Iris pigment epithelial cell (primary cell): ENCODE measurements at regions not wholly inside any gene's neighbourhood (a gene's known extent, or its start where the extent isn't known, plus 50 kb on each side); places are given as distances from the start of the nearest gene placed in this dataset.
"Not testable (repeated sequence)": the region's sequence is repeated elsewhere in the genome, so short reads cannot be mapped to it uniquely, and the experiment has no call there.

ENCODE experiments used
- DNase-seq: peaks from one replicate; pipeline ENCODE4 v3.0.0-alpha.2; 2011; ENCODE audit warnings: low read depth

DNA sequence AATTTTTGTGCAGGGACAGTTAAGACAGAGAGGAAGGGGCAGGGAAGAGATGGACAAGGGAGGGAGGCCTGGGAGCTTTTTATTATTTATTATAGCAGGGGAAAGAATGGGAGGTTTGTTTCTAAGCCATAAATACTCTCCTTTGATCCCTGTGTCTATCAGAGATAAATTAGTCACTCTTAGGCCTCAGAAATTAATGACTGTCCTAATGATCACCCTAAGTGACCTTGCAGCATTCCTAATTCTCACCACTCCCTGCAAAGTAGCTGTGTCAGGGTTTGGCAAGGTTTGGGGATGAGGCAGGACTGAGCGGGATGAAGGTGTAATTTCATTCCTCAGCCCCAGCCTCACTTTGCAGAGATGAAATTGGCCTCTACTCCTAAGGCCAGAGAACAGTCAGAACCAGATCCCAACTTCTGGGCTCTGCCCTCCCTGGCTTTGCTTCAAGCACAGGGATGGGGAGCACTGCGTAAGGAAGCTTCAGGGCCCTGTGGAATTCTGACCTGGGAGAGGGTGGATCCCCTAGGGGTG, 95.0 kb downstream of the TMEM17 start:
- DNase-seq: no peak

DNA sequence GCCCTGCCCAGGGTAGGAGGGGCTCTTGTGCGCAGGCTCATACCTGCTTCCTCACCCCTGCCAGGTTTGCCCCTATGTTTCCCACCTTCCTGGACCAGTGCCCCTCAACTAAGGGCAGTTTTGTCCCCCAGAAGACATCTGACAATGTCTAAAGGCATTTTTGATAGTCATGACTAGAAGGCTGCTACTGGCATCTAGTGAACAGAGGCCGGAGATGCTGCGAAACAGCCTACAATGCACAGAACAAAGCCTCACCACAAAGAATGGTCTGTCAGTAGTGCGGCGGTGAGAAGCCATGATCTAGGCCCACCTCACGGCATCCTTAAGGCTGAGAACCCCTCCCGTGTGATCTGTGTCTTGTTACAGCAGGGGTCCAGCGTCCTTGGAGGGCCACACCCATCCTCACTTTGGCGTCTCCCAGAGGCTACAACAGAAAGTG, 96.0 kb downstream of the TMEM17 start:
- no peak for DNase-seq

GRCh38 chr2:62409442-62409841, 96.6 kb downstream of the TMEM17 start:
- peak; percentile 39 for DNase-seq

- DNase-seq: no peak
These were observed 97.7 kb downstream of the TMEM17 start for GRCh38 chr2:62408241-62408677.

- no peak for DNase-seq
These were observed 98.2 kb downstream of the TMEM17 start for GRCh38 chr2:62407838-62408237.

- no peak for DNase-seq
These were observed 98.6 kb downstream of the TMEM17 start for GRCh38 chr2:62407401-62407800.

GRCh38 chr2:62406573-62407043, 99.4 kb downstream of the TMEM17 start:
- no peak for DNase-seq

DNA sequence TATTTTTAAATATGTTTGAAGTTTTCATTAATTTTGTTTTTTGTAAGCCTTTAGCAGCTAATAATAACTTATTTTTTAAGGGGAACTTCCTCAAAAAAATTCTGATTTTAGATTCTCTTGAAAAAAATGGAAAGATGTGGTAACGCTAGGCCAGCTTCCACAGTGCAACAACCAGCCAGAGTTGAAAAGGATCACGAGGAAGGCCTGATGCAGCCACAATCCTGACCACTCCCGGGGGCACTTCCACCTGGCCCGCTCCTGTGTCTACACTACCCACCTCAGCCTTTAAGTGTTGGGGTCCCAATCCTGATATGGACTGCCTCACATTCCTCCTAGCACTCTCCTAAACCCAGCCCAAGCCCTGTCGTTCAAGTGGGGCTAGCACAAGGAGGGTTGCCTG, 101.1 kb downstream of the TMEM17 start:
- no peak for DNase-seq

DNA sequence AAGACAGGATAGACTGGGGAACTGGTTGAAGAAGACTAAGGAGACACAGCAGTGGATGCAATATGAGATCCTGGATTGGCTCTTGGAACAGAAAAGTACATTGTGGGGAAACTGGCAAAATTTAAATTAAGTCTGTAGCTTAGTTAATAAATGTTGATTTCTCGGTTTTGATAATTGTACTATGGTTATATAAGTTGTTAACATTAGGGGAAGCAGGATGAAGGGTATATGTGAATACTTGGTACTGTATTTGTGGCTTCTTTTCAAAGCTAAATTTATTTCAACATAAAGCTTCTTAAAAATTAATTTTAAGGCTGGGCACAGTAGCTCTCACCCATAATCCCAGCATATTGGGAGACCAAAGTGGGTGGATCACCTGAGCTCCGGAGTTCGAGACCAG, 103.8 kb downstream of the TMEM17 start:
- DNase-seq: no peak

DNA sequence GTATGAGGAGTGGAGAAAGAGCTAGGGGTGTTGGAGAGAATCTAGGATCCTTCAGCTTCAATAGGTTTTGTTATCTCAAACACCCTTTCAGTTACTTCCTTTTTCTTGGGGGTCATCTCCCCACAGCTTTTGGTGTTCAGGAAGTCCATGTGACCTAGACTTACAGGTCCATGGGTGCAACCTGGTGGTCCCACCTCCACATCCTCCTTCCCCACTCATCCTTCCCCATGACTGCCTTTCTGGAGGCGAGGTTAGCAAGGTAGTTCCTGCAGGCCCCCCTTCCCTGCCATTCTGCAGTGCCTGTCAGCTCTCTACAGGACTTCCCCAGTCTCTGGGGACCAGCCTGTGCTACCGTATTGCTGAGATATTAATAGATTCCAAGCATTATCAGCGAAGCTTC, 107.6 kb downstream of the TMEM17 start:
- no peak for DNase-seq

- peak; percentile 12 for DNase-seq
These were observed 109.1 kb downstream of the TMEM17 start for GRCh38 chr2:62396880-62397279.

DNA sequence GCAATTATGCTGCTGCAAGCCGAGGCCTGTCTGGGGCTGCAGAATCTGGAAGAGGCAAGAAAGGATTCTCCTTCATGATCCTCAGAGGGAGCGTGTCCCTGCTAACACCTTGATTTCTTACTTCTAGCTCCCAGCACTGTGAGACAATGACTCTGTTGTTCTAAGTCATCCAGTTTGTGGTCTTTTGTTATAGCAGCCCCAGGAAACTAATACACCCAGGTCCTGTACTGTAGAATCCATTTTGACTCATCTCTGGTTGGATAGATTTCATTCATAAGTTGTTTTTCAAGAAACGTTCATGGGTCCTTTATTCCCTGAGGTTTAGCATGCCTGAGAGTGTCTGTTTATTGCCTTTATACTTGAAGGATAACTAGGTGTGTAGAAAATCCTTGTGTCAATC, 112.7 kb downstream of the TMEM17 start:
- no peak for DNase-seq

DNA sequence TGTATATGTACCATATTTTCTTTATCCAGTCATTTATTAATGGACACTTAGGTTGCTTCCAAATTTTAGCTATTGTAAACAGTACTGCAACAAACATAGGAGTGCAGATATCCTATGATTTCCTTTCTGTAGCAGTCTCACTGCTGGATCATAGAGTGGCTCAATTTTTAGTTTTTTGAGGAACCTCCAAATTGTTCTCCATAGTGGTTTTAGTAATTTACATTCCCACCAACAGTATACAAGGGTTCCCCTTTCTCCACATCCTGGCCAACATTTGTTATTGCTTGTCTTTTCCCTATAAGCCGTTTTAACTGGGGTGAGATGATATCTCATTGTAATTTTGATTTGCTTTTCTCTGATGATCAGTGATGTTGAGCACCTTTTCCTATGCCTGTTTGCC, 114.3 kb downstream of the TMEM17 start:
- DNase-seq: no peak

DNA sequence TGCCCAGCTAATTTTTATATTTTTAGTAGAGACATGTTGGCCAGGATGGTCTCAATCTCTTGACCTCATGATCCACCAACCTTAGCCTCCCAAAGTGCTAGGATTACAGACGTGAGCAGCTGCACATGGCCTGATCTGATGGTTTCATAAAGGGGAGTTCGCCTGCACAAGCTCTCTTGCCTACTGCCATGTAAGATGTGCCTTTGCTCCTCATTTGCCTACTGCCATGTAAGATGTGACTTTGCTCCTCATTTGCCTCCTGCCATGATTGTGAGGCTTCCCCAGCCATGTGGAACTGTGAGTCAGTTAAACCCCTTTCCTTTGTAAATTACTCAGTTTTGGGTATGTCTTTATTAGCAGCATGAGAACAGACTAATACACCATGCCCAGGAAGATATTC, 119.6 kb downstream of the TMEM17 start:
- DNase-seq: not testable (repeated sequence)

GRCh38 chr2:62383846-62384245, 122.1 kb downstream of the TMEM17 start:
- peak; percentile 15 for DNase-seq

DNA sequence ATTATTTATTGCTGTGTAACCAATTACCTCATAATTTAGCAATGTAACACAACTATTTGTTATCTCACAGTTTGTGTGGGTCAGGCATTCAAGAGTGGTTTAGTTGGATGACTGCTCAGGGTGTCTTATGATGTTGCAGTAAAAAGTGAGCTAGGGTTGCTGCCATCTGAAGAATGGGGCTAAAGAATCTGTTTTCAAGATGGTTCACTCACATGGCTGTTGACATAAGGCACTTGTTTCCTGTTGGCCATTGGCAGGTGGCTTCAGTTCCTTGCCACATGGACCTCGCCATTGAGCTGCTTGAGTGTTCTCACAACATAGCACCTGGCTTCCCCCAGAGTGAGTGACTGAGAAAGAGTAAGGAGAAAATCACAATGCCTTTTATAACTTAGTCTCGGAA, 123.2 kb downstream of the TMEM17 start:
- DNase-seq: peak; percentile 76

DNA sequence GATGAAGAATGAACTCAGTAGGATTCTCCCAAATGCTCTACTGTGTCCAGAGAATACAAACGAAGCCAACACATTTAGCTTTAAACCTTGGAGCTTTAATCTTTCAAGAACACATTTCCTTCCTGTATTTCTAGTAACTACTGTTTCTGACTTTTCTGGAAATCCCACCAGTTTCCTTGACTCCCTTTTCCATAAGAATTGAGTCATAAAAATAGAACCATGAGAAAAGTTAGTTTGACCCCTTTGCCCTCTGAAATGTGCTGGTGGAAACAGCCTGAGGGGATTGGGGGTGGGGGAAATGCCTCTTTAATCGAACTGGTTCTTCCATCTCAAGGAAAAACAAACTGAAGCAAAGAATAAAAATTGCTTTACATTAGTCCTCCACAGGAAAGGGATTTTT, 123.9 kb downstream of the TMEM17 start:
- no peak for DNase-seq

- no peak for DNase-seq
These were observed 124.3 kb downstream of the TMEM17 start for GRCh38 chr2:62381656-62382055.

DNA sequence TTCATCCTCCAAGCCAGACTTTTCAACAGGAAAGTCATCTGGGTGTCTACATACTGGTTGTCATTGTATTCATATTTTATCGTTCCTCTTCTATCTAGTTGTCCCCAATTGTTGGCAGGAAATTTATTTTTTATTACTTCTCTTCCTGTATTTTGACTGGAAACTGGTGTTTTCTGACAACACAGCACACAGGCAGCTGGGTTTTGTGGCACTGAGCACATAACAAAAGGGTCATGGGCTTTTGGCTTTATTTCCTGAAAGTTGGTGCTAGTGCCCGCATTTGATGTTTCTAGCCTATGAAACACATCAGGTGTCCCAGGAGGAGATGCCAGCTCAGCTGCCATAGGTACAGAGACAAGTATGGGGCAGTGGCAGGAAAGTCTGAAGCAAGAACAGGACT, 126.4 kb downstream of the TMEM17 start:
- DNase-seq: no peak

GRCh38 chr2:62375113-62375420, 130.9 kb downstream of the TMEM17 start:
- no peak for DNase-seq

DNA sequence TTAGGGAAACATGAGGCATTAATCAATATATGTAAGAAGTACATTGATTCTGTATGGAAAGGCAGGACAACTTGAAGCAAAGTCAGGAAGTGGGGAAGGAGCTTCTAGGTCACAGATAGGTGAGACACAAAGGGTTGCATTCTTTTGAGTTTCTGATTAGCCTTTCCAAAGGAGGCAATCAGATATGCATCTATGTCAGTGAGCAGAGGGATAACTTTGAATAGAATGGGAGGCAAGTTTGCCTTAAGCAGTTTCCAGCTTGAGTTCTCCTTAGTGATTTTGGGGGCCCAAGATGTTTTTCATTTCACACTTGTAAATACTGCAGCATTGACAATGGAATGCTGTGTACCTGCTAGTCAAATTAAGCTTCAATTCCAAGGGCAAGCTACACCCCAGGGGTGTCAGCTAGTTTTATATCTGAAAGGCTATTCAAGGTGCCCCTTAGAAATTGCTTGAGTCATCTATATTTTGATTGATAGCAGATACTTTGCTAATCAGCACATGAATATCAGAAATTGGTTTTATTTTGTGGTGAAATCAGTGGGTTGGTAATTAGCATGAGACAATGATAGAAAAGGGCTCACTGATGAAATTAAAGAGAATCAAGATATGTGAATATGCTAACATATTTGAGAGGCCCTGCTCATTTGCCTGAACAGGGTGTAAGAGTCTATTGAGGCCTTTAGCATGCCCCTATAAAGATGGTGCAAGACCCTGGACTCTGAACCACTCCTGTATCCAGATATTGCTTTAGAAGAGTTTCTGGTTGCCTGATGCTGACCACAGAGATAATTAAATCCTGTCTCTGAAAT, 131.5 kb downstream of the TMEM17 start:
- no peak for DNase-seq

- DNase-seq: no peak
These were observed 133.2 kb downstream of the TMEM17 start for GRCh38 chr2:62372824-62373223.

DNA sequence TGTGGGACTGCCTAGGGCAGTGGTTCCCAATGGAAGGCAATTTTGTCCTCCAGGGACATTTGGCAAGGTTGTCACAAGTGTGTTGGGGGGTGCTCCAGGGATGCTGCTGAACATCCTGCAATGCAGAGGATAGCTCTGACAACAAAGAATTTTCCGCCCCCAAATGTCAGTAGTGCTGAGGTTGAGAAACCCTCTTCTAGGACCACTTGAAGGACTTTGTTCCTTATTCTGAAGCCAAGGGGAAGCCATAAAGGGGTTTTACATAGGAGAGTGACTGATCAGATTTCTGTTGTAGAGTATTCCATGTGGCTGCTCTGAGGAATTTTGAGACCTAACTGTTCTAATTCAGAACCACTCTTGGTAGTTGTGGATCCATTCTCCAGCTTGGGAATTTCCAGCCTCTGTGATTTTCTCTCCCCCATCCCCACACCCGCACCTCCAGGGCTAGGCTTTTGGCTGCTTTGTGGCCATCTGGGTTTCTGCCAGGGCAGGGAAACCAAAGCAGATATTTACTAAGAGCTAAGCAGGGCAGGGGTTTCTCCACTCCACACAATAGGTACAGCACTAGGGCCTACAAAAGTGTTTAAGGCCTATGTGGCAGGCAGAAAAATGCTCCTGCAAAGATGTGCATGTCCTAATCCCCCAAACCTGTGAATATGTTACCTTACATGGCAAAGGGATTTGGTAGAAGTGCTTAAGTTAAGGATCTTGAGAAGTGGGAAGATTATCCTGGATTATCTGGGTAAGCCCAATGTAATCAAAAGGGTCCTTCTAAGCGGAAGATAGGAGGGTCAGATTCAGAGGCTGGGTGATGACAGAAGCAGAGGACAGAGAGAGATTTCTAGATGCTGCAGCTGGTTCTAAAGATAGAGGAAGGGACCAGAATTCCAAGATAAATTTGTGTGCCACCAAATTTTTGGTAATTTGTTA, 135.4 kb downstream of the TMEM17 start:
- no peak for DNase-seq
